HG02610 (cell line): ENCODE measurements at regions not wholly inside any gene's neighbourhood (a gene's known extent, or its start where the extent isn't known, plus 50 kb on each side); places are given as distances from the start of the nearest gene placed in this dataset.
"Not testable (repeated sequence)": the region's sequence is repeated elsewhere in the genome, so short reads cannot be mapped to it uniquely, and the experiment has no call there.

ENCODE experiments used
- ATAC-seq: cut with Tn5 transposase; IDR thresholded peaks from one replicate; pipeline ENCODE4 v1.9.1; 2021; ENCODE audit warnings: mild to moderate bottlenecking, moderate library complexity; ENCODE audit not compliant: unreplicated experiment

DNA sequence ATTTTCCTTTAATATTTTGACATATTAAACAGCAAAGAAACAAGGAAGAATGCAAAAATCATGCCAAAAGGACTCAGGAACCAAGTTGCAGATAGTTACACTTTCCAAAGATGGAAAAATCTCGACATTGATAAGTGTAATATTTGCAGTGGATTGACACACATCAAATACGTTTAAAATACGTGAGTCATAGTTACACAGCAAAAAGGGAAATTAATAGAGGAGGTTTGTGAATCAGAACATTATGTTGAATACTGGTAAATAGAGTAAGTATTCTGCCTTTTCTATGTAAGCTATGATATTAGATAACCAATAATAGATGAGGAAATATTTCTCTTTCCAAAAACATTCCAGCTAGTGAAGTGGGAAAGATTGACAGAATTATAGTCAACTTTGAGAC is 1761.3 kb upstream of the IGFBP7 start:
- ATAC-seq: no peak

DNA sequence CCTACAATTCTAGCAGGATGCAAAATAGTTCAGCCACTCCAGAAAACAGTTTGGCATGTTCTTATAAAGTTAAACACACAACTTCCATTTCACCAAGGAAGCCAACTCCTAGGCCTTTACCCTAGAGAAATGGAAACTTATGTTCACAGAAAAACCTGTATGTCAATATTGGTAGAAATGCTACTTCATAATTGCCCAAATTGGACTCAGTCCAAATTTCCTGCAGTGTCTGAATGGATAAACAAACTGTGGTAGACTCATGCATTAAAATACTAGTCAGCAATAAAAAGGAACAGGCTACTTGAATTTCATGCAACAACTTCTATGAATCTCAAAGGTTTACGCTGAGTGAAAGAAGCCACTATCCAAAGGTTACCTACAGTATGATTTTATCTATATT is 1738.8 kb upstream of the IGFBP7 start:
- ATAC-seq: no peak

- no peak for ATAC-seq
Observed at GRCh38 chr4:58843455-58843854, 1733.3 kb upstream of the IGFBP7 start.

DNA sequence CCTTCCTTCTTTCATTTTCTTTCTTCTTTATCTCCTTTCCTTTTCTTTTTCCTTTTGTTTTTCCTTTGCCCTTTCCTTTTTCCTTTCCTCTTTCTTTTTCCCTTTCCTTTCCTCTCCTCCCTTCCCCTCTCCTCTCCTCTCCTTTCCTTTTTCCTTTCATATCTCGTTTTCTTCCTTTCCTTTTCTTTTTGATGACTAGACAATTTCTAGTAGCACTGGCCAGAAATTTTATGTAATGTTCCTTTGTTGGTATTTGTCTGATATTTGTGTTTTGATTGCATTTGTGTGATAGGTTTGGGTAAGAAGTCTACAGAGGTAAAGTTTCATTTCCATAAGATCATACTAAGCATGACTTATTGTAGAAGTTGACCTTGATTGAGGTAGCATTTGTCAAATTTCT is 1722.9 kb upstream of the IGFBP7 start:
- no peak for ATAC-seq

DNA sequence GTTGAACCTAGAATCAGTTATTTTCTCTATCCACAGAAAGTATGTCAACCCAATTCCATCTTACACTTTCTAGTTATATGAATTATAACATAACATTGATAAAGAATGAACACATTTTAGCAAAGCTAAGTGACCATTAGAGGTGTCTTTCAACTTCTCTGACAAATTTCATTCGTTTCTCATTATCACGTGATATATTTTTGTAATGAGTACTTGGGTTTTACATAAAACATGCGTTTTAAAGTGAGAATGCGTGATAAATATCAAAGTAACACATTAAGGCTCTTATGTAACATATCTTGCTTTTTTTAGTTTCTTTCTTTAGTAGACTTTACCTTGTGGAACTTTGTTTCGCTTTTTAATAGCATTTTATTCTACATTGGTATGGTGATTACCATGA is 1715.1 kb upstream of the IGFBP7 start:
- no peak for ATAC-seq

GRCh38 chr4:58818560-58818959 is 1708.4 kb upstream of the IGFBP7 start:
- ATAC-seq: not testable (repeated sequence)

DNA sequence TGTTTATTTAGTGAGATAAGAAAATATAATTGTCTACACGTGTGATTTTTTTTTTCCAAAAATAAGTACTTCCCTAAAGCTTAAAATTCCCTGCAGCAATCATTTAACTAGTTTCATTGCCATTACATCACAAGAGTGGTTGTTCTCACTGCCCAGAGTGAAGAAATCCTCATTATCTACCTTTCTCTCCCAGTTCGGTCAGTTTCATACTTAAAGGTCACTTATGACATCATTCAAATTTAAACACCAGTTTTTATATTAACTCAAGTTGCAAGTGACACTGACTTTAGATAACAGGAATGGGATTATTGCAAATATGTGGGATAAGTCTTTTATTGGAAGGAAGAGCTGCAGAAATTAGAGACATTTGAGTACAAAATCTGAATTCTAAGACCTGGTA is 1699.8 kb upstream of the IGFBP7 start:
- ATAC-seq: no peak

DNA sequence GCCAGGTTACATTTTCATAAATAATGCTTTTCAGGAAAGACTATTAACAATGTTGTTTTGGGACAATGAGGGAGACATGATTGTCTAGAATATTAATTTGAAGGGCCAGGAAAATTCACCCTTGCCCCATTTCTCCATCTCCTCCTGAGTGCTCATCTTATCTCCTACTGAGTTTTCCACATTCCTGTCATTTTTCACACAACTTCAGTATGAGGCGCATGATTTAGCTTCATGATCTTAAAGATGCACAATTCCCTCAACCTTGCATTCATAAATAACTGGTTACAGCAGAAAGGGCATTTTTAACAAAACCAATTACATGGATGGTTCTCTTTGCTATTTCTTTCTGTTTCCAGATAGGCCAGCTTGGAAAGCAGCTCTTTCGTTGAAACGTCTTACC is 1699.2 kb upstream of the IGFBP7 start:
- ATAC-seq: no peak

DNA sequence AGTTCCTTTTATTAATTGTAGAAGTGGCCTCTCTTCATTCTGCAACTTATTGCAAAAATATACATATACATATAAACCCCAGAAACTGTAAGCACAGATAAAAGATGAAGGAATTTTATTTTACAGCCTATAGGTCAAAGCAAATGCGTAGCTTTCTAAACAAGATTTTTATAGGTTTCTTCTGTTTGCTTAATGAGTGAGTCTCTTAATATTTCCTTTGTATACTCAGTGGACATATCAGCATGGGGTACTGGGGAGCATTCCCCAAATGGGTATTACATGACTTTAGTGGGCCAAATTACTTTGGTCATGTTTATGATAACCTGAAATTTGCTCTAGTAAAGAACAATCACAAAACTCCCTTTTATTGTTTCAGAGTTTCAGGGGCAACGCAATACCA is 1698.6 kb upstream of the IGFBP7 start:
- ATAC-seq: no peak

GRCh38 chr4:58807843-58808615 is 1697.8 kb upstream of the IGFBP7 start:
- ATAC-seq: no peak

DNA sequence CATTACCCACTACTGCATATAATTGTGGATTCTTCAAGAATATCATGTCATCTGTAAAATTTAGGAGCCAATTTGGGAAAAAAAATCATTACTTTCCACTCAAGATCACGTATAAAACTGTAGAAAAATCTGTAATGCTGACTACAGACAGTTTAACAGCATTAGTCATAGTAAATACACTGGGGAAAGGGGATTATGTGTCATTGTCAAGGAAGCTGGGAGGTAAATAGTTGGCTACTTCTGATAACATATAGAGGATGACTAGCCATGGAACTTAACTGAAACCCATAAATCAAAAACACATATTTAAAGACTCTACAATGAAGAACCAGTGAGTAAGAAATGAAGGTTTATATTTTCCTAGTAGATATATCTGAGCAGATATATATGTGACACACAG is 1666.4 kb upstream of the IGFBP7 start:
- ATAC-seq: no peak

DNA sequence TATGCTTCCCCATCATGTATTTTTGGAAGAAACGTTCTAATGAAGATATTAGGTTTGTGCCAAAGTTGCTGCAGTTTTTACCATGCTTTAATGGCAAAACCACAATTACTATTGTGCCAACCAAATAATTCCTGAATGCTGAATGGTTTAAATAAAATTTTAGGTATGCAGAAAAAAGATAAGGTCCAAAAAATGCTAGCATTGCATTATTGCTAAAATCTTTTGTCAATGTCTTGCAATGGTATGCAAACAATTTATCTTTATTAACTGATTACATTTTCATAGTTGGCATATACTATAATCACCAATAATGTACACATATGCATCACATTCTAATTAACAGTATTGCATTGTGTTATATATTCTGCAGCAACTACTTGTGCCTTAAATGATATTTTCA is 1657.4 kb upstream of the IGFBP7 start:
- ATAC-seq: no peak

GRCh38 chr4:58766763-58767162 is 1656.6 kb upstream of the IGFBP7 start:
- ATAC-seq: no peak

GRCh38 chr4:58761563-58761962 is 1651.4 kb upstream of the IGFBP7 start:
- ATAC-seq: peak; percentile 54

DNA sequence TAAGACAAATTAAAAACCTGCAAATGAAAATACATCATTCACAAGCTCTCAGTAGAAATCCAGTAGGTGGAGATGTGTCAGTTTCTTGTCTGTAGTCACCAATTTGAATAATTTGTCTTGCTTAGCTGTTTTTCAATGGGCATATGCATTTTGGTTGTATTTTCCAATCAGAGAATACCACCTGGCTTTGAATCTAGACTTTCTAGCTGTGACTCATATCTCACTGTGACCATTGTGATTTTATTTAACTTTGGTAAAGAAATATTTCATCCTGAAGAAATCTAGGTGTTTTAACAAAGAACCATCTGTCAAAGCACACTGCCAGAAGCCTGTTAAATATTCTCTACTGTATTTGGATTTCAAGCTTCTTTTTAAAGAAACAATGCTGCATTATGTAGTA is 1650.6 kb upstream of the IGFBP7 start:
- no peak for ATAC-seq

DNA sequence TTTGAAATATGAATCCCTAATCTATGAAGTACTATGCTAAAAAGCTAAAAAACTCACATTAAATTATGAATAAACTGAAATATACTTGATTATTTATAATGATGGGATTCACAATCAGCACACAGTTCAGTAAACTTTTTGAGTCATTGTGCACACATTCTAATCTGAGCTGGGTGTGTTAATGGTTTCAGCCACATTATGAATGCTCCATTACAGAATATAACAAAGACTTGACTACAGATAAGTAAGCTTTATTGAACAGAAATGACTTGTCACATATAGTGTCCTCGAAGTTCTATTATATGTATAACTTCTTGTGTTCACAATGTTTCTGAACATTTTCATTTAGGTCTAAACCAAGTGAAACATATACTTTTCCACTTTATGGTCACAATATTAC is 1649.9 kb upstream of the IGFBP7 start:
- no peak for ATAC-seq

DNA sequence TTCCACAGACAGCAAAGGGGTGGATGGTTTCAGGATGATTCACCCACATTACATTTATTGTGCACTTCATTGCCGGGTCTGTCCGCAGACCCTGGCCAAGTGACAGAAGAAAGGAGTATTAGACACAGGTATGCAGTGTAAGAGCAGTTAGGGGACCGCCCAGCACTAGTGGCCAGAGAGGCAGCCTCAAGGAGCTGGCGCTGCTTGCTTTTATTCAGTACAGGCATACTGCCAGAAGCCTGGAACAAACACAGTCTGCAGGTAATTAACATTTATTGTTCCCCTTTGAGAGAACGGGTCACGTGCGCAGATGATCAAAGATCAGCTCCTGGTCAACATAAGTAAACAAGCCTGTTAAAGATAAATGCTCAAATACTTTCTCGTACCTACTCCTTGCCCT is 1639.0 kb upstream of the IGFBP7 start:
- ATAC-seq: no peak

DNA sequence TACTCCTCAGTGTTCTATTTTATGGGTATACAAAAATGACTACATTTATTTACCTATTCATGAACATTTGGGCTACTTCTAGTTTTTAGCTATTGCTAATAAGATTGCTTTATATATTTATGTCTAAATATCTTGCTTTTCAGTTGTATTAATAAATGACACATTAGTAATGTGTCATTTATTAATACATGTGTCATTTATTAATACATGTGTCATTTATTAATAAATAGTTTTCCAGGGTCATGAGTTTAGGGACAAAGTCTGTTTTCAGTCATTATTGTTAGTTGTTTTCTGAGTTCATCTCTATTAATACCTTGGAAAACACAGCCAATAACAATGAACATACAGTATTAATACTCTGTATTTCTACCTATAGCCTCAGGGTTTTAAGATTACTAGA is 1630.7 kb upstream of the IGFBP7 start:
- no peak for ATAC-seq

- no peak for ATAC-seq
Observed at GRCh38 chr4:58739275-58739674, 1629.1 kb upstream of the IGFBP7 start.

- no peak for ATAC-seq
Observed at GRCh38 chr4:58738375-58738774, 1628.2 kb upstream of the IGFBP7 start.

GRCh38 chr4:58734030-58734674 is 1624.0 kb upstream of the IGFBP7 start:
- ATAC-seq: peak; percentile 72

DNA sequence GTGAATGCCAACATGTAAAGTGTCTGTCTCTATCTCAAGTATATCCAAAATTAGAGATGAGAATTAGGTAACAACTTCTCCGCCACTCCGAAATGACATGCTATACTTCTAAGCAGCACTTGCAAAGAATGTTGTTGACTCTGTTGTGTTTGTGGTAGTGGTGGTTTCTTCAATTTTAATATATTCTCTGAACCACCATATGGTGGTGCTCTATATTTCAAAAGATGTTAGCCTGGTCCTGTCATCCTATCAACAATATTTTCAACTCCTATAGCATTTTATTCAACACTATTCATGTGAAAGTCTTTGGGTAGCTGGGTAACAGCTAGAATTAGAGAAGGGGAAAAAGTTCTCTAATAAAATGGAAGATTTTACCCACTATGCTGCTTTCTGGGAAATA is 1622.8 kb upstream of the IGFBP7 start:
- ATAC-seq: no peak

- no peak for ATAC-seq
Observed at GRCh38 chr4:58723954-58724353, 1613.8 kb upstream of the IGFBP7 start.
